CD4-positive, alpha-beta T cell treated with Interleukin-4 for 1 hour (primary cell): ENCODE measurements at regions not wholly inside any gene's neighbourhood (a gene's known extent, or its start where the extent isn't known, plus 50 kb on each side); places are given as distances from the start of the nearest gene placed in this dataset.
"Not testable (repeated sequence)": the region's sequence is repeated elsewhere in the genome, so short reads cannot be mapped to it uniquely, and the experiment has no call there.

Experiments used
- DNase-seq, 2 donors: peaks; one replicate each; pipeline ENCODE4 v3.0.0-alpha.2; 2020 to 2022

GRCh38 chr4:10806953-10807645, 122.5 kb upstream of the CLNK start:
- no peak for DNase-seq

GRCh38 chr4:10803713-10804343, 119.3 kb upstream of the CLNK start:
- no peak for DNase-seq

GRCh38 chr4:10787365-10787764, 102.8 kb upstream of the CLNK start:
- DNase-seq, result no peak

- DNase-seq, result no peak
These were observed 100.1 kb upstream of the CLNK start for GRCh38 chr4:10784621-10785020.

GRCh38 chr4:10783351-10783750, 98.8 kb upstream of the CLNK start:
- no peak for DNase-seq

- no peak for DNase-seq
These were observed 97.2 kb upstream of the CLNK start for GRCh38 chr4:10781805-10782204.

GRCh38 chr4:10780803-10781202, 96.2 kb upstream of the CLNK start:
- not testable (repeated sequence) for DNase-seq

- not testable (repeated sequence) for DNase-seq
These were observed 90.6 kb upstream of the CLNK start for GRCh38 chr4:10775132-10775531.

GRCh38 chr4:10773656-10774055, 89.1 kb upstream of the CLNK start:
- DNase-seq, result no peak

GRCh38 chr4:10773010-10773409, 88.4 kb upstream of the CLNK start:
- DNase-seq, result no peak

GRCh38 chr4:10765386-10765785, 80.8 kb upstream of the CLNK start:
- no peak for DNase-seq

GRCh38 chr4:10762561-10762960, 78.0 kb upstream of the CLNK start:
- DNase-seq, result no peak

GRCh38 chr4:10761903-10762302, 77.3 kb upstream of the CLNK start:
- DNase-seq, result no peak

- DNase-seq, result no peak
These were observed 75.5 kb upstream of the CLNK start for GRCh38 chr4:10760086-10760485.

GRCh38 chr4:10758906-10759305, 74.3 kb upstream of the CLNK start:
- no peak for DNase-seq

- no peak for DNase-seq
These were observed 69.4 kb upstream of the CLNK start for GRCh38 chr4:10753856-10754402.

GRCh38 chr4:10753336-10753735, 68.8 kb upstream of the CLNK start:
- no peak for DNase-seq

- no peak for DNase-seq
These were observed 66.1 kb upstream of the CLNK start for GRCh38 chr4:10750714-10751113.

- no peak for DNase-seq
These were observed 62.6 kb upstream of the CLNK start for GRCh38 chr4:10747186-10747585.

- DNase-seq, result no peak
These were observed 62.0 kb upstream of the CLNK start for GRCh38 chr4:10746371-10747171.

GRCh38 chr4:10743357-10743756, 58.8 kb upstream of the CLNK start:
- DNase-seq, result no peak

- no peak for DNase-seq
These were observed 57.6 kb upstream of the CLNK start for GRCh38 chr4:10741961-10742699.
